Epithelial cell of esophagus (primary cell): ENCODE measurements at regions not wholly inside any gene's neighbourhood (a gene's known extent, or its start where the extent isn't known, plus 50 kb on each side); places are given as distances from the start of the nearest gene placed in this dataset.

Experiments used
- DNase-seq: peaks from one replicate; pipeline ENCODE4 v3.0.0; 2010; ENCODE audit warnings: low read depth
- H3K4me3 ChIP-seq: 2 replicates; pipeline ENCODE4 v1.5.1; 2011; ENCODE audit warnings: mild to moderate bottlenecking, low read length, control low read depth
- CTCF ChIP-seq: IDR thresholded peaks from 2 replicates; pipeline ENCODE4 v1.5.1; 2011; ENCODE audit warnings: low read depth, mild to moderate bottlenecking, low read length, control low read depth, inconsistent platforms; ENCODE audit not compliant: insufficient read depth; ENCODE audit errors: missing control alignments

DNA sequence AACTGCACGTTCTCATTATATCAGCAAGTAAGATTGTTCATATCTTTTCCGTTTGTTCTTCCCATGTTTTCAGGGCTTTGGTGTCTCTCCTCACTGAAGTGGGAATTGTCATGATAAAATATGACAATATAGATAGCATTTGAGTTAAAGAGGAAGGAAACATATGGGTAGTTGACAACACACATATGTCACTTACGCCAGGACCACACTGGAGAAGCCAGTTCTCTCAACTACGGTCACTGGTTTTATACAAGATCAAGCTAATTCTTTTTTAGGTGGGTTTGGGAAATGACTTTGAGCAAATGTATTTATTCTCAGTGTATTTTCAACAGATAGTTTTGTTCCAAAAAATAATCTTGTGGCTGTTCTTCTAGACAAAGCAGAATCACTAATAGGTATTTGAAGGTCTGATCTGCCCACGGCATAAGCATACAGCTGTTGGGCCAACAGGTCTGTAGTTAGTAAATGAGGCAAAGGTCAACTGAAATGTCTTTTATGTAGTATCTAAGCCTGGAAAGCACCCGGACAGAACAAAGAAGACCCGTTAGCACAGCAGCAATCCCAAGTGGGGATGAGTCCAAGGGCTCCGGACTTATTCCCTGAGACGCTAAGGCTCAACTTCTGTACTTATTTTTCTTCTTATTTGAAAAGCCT lies 433.6 kb upstream of the ZP4 start:
- no peak overlapping the region for H3K4me3 ChIP-seq
- no peak for TF ChIP-seq CTCF
- DNase-seq, result no peak

DNA sequence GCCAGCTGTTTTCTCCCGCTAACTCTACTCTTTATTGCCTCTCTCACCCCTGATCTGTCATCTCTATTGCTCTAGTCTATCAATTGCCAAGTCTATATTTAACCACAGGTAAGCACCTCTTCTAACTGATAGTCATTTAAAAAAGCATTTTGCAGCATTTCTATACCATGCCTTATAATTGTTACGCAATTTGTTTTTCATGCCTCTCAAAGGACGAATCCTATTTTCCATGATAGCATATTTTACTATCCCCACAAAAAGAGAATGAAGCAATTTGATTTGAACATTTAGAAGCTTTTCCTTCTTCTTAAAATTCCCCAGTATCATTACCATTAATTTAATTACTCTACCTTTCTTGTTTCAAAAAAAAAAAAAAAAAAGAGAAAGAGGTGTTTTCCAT lies 432.8 kb upstream of the ZP4 start:
- no peak for TF ChIP-seq CTCF
- no peak overlapping the region for H3K4me3 ChIP-seq
- DNase-seq, result no peak

GRCh38 chr1:238319957-238320356 lies 429.2 kb upstream of the ZP4 start:
- peak; percentile 60 for DNase-seq
- no peak overlapping the region for H3K4me3 ChIP-seq
- TF ChIP-seq CTCF, result no peak

- H3K4me3 ChIP-seq, result no peak overlapping the region
- no peak for TF ChIP-seq CTCF
- no peak for DNase-seq
Observed at GRCh38 chr1:238318294-238319110, 427.8 kb upstream of the ZP4 start.

- DNase-seq, result no peak
- no peak for TF ChIP-seq CTCF
- no peak overlapping the region for H3K4me3 ChIP-seq
Observed at GRCh38 chr1:238312969-238313368, 422.2 kb upstream of the ZP4 start.

GRCh38 chr1:238306411-238306810 lies 415.7 kb upstream of the ZP4 start:
- no peak for DNase-seq
- H3K4me3 ChIP-seq, result no peak overlapping the region
- no peak for TF ChIP-seq CTCF
